WTC11 (cell line): ENCODE measurements at regions not wholly inside any gene's neighbourhood (a gene's known extent, or its start where the extent isn't known, plus 50 kb on each side); places are given as distances from the start of the nearest gene placed in this dataset.

Experiments used
- ATAC-seq: fragments of 200-7000 bp; cut with Tn5 transposase; 2 replicates; pipeline ENCODE4 v1.10.0; 2021; ENCODE audit warnings: mild to moderate bottlenecking, moderate library complexity
- CTCF ChIA-PET: fragments of 300-600 bp; sonication (Branson Sonifier 250); formaldehyde crosslinking; loops from one replicate; lab custom pipeline; 2021; ENCODE audit warnings: antibody characterized with exemption; lab: Charles Lee
- POLR2A ChIA-PET: fragments of 350-600 bp; sonication (Branson Sonifier 250); formaldehyde crosslinking; loops from one replicate; lab custom pipeline; 2021; ENCODE audit warnings: antibody characterized with exemption; lab: Charles Lee
- DNase-seq: peaks from one replicate; pipeline ENCODE4 v3.0.0; 2021; ENCODE audit warnings: low spot score
- H3K27ac Mint-ChIP-seq: 2 replicates; pipeline ENCODE4 v1.8.0; 2021; ENCODE audit warnings: mixed read lengths
- H3K27me3 Mint-ChIP-seq: 2 replicates; pipeline ENCODE4 v1.8.0; 2021; ENCODE audit warnings: low read depth, mild to moderate bottlenecking, moderate library complexity, mixed read lengths
- H3K36me3 Mint-ChIP-seq: 2 replicates; pipeline ENCODE4 v1.8.0; 2021; ENCODE audit warnings: mixed read lengths
- H3K4me1 Mint-ChIP-seq: 2 replicates; pipeline ENCODE4 v1.8.0; 2022; ENCODE audit warnings: mixed read lengths
- H3K4me3 Mint-ChIP-seq: 2 replicates; pipeline ENCODE4 v1.8.0; 2021; ENCODE audit warnings: mild to moderate bottlenecking, moderate library complexity, mixed read lengths
- H3K9me3 Mint-ChIP-seq: 2 replicates; pipeline ENCODE4 v1.8.0; 2021; ENCODE audit warnings: mixed read lengths
- CBFB ChIP-seq: sonication (generic); formaldehyde crosslinking; IDR thresholded peaks from 2 replicates; pipeline ENCODE4 v1.8.1; 2022; ENCODE audit warnings: mild to moderate bottlenecking, low read depth, missing genetic modification reagents
- ESRRA ChIP-seq: sonication (generic); formaldehyde crosslinking; IDR thresholded peaks from 2 replicates; pipeline ENCODE4 v1.8.1; 2022; ENCODE audit warnings: mild to moderate bottlenecking, missing genetic modification reagents, borderline replicate concordance
- ETV6 ChIP-seq: sonication (generic); formaldehyde crosslinking; IDR thresholded peaks from 2 replicates; pipeline ENCODE4 v1.8.1; 2022; ENCODE audit warnings: mild to moderate bottlenecking, missing genetic modification reagents
- JAZF1 ChIP-seq: fragments of 250-450 bp; sonication (Bioruptor Pico); IDR thresholded peaks from 2 replicates; pipeline ENCODE4 v1.9.0; 2021; ENCODE audit warnings: moderate library complexity, mild to moderate bottlenecking, inconsistent platforms
- NFATC4 ChIP-seq: fragments of 250-450 bp; sonication (Bioruptor Pico); IDR thresholded peaks from 2 replicates; pipeline ENCODE4 v1.9.0; 2021; ENCODE audit warnings: mild to moderate bottlenecking
- PRRX2 ChIP-seq: fragments of 250-450 bp; sonication (Bioruptor Pico); IDR thresholded peaks from 2 replicates; pipeline ENCODE4 v1.8.0; 2021; ENCODE audit warnings: mild to moderate bottlenecking
- RORB ChIP-seq: fragments of 250-450 bp; sonication (Bioruptor Pico); IDR thresholded peaks from 2 replicates; pipeline ENCODE4 v1.9.0; 2021; ENCODE audit warnings: mild to moderate bottlenecking
- SMAD4 ChIP-seq: sonication (generic); formaldehyde crosslinking; IDR thresholded peaks from 2 replicates; pipeline ENCODE4 v1.8.0; 2022; ENCODE audit warnings: mild to moderate bottlenecking, missing genetic modification reagents
- ZNF219 ChIP-seq: sonication (generic); formaldehyde crosslinking; IDR thresholded peaks from 2 replicates; pipeline ENCODE4 v1.8.0; 2023; ENCODE audit warnings: missing genetic modification reagents, mild to moderate bottlenecking, borderline replicate concordance
- ZNF232 ChIP-seq: sonication (generic); formaldehyde crosslinking; IDR thresholded peaks from 2 replicates; pipeline ENCODE4 v1.8.0; 2022; ENCODE audit warnings: mild to moderate bottlenecking, missing genetic modification reagents
- ZNF317 ChIP-seq: sonication (generic); formaldehyde crosslinking; IDR thresholded peaks from 2 replicates; pipeline ENCODE4 v1.8.1; 2023; ENCODE audit warnings: low read depth, mild to moderate bottlenecking, moderate library complexity, missing genetic modification reagents, borderline replicate concordance
- TF ChIP-seq, protein P1 (sequence below): sonication (generic); formaldehyde crosslinking; IDR thresholded peaks from 2 replicates; pipeline ENCODE4 v1.8.1; 2022; ENCODE audit warnings: low read depth, missing genetic modification reagents, borderline replicate concordance
- TF ChIP-seq, protein P2 (sequence below): sonication (generic); formaldehyde crosslinking; IDR thresholded peaks from 2 replicates; pipeline ENCODE4 v1.8.1; 2022; ENCODE audit warnings: low read depth, mild to moderate bottlenecking, moderate library complexity, missing genetic modification reagents, borderline replicate concordance
- TF ChIP-seq, protein P3 (sequence below): fragments of 250-450 bp; sonication (Bioruptor Pico); IDR thresholded peaks from 2 replicates; pipeline ENCODE4 v1.9.0; 2021; ENCODE audit warnings: mild to moderate bottlenecking, borderline replicate concordance
- TF ChIP-seq, protein P4 (sequence below): sonication (generic); formaldehyde crosslinking; IDR thresholded peaks from 2 replicates; pipeline ENCODE4 v1.8.1; 2022; ENCODE audit warnings: mild to moderate bottlenecking, moderate library complexity, missing genetic modification reagents
- TF ChIP-seq, protein P5 (sequence below): sonication (generic); formaldehyde crosslinking; IDR thresholded peaks from 2 replicates; pipeline ENCODE4 v1.8.0; 2022; ENCODE audit warnings: mild to moderate bottlenecking, missing genetic modification reagents
- TF ChIP-seq, protein P6 (sequence below): sonication (generic); formaldehyde crosslinking; IDR thresholded peaks from 2 replicates; pipeline ENCODE4 v1.8.0; 2023; ENCODE audit warnings: missing genetic modification reagents, mild to moderate bottlenecking, borderline replicate concordance
- TF ChIP-seq, protein P7 (sequence below): sonication (generic); formaldehyde crosslinking; IDR thresholded peaks from 2 replicates; pipeline ENCODE4 v1.8.0; 2022; ENCODE audit warnings: mild to moderate bottlenecking, missing genetic modification reagents

DNA sequence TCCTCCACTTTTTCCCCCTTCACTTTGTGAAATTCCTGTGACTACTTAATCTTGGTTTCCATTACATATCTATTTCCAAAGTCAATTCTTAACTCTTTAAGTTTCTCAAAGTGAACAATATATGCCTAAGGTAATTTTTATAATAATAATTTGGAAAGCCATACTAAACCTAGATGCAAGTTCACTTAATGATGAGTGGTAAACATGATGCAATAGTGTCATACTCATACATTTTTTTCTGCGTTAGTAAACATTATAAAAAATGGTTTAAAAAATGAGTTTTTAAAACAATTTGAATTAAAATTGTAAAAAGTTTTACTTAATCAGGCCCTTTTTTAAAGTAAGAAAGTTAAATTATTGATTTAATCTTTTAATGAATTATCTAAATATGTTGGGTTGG, 659.4 kb upstream of the FZD8 start:
- H3K36me3 Mint-ChIP-seq: no peaks in the 10 kb centered on the region
- no peak for ATAC-seq
- peaks cover 15% of the 10 kb centered on the region for H3K4me1 Mint-ChIP-seq
- no peak overlapping the region for H3K27ac Mint-ChIP-seq
- peaks cover under 1% of the 10 kb centered on the region; the same call in 1 of the 2 replicates for H3K9me3 Mint-ChIP-seq
- DNase-seq: no peak
- ChIA-PET CTCF (no interaction called here), POLR2A (no interaction called here)
- TF ChIP-seq SMAD4: no peak
- TF ChIP-seq JAZF1 (CRISPR knock-in tag): no peak
- no peak for TF ChIP-seq CBFB (CRISPR knock-in tag)
- TF ChIP-seq, protein P1, sequence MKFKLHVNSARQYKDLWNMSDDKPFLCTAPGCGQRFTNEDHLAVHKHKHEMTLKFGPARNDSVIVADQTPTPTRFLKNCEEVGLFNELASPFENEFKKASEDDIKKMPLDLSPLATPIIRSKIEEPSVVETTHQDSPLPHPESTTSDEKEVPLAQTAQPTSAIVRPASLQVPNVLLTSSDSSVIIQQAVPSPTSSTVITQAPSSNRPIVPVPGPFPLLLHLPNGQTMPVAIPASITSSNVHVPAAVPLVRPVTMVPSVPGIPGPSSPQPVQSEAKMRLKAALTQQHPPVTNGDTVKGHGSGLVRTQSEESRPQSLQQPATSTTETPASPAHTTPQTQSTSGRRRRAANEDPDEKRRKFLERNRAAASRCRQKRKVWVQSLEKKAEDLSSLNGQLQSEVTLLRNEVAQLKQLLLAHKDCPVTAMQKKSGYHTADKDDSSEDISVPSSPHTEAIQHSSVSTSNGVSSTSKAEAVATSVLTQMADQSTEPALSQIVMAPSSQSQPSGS: no peak
- no peak for TF ChIP-seq ZNF232
- TF ChIP-seq ZNF317 (CRISPR knock-in tag): no peak
- TF ChIP-seq, protein P2, sequence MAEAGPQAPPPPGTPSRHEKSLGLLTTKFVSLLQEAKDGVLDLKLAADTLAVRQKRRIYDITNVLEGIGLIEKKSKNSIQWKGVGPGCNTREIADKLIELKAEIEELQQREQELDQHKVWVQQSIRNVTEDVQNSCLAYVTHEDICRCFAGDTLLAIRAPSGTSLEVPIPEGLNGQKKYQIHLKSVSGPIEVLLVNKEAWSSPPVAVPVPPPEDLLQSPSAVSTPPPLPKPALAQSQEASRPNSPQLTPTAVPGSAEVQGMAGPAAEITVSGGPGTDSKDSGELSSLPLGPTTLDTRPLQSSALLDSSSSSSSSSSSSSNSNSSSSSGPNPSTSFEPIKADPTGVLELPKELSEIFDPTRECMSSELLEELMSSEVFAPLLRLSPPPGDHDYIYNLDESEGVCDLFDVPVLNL: no peak
- H3K4me3 Mint-ChIP-seq: no peak overlapping the region
- H3K27me3 Mint-ChIP-seq: no peaks in the 10 kb centered on the region

DNA sequence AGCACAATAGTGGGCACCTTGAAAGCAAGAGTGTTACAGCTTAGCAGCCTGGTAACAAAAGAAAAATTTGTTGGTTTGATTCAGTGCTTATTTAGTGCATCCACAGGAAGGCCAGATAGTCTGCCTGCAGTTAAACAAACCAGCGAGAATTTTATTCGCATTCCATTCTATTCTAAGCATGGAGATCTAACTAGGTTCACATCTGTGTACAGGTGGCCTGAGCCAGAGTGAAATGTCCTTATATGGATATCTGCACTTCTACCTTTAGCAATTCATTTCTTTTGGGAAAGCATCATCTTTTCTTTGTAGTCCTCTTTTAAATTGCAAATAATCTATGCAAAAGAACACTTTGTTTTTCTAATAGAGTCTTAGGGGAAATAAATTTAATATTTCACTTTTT, 659.0 kb upstream of the FZD8 start:
- H3K9me3 Mint-ChIP-seq: no peaks in the 10 kb centered on the region
- no peak for DNase-seq
- no peak overlapping the region for H3K4me3 Mint-ChIP-seq
- H3K36me3 Mint-ChIP-seq: no peaks in the 10 kb centered on the region
- peak overlapping the region; percentile 71 for H3K27ac Mint-ChIP-seq
- H3K4me1 Mint-ChIP-seq: peaks cover 15% of the 10 kb centered on the region
- ChIA-PET CTCF (no interaction called here), POLR2A (no interaction called here)
- peak; percentile 34; the same call in 1 of the 2 replicates for ATAC-seq
- TF ChIP-seq, protein P3, sequence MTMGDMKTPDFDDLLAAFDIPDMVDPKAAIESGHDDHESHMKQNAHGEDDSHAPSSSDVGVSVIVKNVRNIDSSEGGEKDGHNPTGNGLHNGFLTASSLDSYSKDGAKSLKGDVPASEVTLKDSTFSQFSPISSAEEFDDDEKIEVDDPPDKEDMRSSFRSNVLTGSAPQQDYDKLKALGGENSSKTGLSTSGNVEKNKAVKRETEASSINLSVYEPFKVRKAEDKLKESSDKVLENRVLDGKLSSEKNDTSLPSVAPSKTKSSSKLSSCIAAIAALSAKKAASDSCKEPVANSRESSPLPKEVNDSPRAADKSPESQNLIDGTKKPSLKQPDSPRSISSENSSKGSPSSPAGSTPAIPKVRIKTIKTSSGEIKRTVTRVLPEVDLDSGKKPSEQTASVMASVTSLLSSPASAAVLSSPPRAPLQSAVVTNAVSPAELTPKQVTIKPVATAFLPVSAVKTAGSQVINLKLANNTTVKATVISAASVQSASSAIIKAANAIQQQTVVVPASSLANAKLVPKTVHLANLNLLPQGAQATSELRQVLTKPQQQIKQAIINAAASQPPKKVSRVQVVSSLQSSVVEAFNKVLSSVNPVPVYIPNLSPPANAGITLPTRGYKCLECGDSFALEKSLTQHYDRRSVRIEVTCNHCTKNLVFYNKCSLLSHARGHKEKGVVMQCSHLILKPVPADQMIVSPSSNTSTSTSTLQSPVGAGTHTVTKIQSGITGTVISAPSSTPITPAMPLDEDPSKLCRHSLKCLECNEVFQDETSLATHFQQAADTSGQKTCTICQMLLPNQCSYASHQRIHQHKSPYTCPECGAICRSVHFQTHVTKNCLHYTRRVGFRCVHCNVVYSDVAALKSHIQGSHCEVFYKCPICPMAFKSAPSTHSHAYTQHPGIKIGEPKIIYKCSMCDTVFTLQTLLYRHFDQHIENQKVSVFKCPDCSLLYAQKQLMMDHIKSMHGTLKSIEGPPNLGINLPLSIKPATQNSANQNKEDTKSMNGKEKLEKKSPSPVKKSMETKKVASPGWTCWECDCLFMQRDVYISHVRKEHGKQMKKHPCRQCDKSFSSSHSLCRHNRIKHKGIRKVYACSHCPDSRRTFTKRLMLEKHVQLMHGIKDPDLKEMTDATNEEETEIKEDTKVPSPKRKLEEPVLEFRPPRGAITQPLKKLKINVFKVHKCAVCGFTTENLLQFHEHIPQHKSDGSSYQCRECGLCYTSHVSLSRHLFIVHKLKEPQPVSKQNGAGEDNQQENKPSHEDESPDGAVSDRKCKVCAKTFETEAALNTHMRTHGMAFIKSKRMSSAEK (CRISPR knock-in tag): no peak
- TF ChIP-seq, protein P4, sequence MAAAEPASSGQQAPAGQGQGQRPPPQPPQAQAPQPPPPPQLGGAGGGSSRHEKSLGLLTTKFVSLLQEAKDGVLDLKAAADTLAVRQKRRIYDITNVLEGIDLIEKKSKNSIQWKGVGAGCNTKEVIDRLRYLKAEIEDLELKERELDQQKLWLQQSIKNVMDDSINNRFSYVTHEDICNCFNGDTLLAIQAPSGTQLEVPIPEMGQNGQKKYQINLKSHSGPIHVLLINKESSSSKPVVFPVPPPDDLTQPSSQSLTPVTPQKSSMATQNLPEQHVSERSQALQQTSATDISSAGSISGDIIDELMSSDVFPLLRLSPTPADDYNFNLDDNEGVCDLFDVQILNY (CRISPR knock-in tag): no peak
- TF ChIP-seq RORB (no peak), NFATC4 (CRISPR knock-in tag) (no peak), ETV6 (CRISPR knock-in tag) (no peak), ZNF219 (no peak), JAZF1 (CRISPR knock-in tag) (no peak), ESRRA (CRISPR knock-in tag) (no peak), PRRX2 (CRISPR knock-in tag) (no peak)
- TF ChIP-seq, protein P5, sequence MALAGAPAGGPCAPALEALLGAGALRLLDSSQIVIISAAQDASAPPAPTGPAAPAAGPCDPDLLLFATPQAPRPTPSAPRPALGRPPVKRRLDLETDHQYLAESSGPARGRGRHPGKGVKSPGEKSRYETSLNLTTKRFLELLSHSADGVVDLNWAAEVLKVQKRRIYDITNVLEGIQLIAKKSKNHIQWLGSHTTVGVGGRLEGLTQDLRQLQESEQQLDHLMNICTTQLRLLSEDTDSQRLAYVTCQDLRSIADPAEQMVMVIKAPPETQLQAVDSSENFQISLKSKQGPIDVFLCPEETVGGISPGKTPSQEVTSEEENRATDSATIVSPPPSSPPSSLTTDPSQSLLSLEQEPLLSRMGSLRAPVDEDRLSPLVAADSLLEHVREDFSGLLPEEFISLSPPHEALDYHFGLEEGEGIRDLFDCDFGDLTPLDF: no peak
- TF ChIP-seq, protein P1: no peak
- TF ChIP-seq, protein P6, sequence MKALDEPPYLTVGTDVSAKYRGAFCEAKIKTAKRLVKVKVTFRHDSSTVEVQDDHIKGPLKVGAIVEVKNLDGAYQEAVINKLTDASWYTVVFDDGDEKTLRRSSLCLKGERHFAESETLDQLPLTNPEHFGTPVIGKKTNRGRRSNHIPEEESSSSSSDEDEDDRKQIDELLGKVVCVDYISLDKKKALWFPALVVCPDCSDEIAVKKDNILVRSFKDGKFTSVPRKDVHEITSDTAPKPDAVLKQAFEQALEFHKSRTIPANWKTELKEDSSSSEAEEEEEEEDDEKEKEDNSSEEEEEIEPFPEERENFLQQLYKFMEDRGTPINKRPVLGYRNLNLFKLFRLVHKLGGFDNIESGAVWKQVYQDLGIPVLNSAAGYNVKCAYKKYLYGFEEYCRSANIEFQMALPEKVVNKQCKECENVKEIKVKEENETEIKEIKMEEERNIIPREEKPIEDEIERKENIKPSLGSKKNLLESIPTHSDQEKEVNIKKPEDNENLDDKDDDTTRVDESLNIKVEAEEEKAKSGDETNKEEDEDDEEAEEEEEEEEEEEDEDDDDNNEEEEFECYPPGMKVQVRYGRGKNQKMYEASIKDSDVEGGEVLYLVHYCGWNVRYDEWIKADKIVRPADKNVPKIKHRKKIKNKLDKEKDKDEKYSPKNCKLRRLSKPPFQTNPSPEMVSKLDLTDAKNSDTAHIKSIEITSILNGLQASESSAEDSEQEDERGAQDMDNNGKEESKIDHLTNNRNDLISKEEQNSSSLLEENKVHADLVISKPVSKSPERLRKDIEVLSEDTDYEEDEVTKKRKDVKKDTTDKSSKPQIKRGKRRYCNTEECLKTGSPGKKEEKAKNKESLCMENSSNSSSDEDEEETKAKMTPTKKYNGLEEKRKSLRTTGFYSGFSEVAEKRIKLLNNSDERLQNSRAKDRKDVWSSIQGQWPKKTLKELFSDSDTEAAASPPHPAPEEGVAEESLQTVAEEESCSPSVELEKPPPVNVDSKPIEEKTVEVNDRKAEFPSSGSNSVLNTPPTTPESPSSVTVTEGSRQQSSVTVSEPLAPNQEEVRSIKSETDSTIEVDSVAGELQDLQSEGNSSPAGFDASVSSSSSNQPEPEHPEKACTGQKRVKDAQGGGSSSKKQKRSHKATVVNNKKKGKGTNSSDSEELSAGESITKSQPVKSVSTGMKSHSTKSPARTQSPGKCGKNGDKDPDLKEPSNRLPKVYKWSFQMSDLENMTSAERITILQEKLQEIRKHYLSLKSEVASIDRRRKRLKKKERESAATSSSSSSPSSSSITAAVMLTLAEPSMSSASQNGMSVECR (CRISPR knock-in tag): no peak
- TF ChIP-seq, protein P7, sequence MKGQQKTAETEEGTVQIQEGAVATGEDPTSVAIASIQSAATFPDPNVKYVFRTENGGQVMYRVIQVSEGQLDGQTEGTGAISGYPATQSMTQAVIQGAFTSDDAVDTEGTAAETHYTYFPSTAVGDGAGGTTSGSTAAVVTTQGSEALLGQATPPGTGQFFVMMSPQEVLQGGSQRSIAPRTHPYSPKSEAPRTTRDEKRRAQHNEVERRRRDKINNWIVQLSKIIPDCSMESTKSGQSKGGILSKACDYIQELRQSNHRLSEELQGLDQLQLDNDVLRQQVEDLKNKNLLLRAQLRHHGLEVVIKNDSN (CRISPR knock-in tag): no peak
- H3K27me3 Mint-ChIP-seq: no peaks in the 10 kb centered on the region
